C4-2B (cell line): ENCODE measurements at regions not wholly inside any gene's neighbourhood (a gene's known extent, or its start where the extent isn't known, plus 50 kb on each side); places are given as distances from the start of the nearest gene placed in this dataset.
A peak's percentile ranks its signal among the peaks of the same experiment; 100 is the strongest.

Source experiments
- H3K27ac ChIP-seq: fragments of 450-650 bp; 2 replicates; pipeline ENCODE4 v1.5.1; 2017
- CTCF ChIP-seq: fragments of 450-650 bp; conservative IDR thresholded peaks from 2 replicates; pipeline ENCODE4 v1.5.1; 2017; ENCODE audit warnings: mild to moderate bottlenecking
- ZFX ChIP-seq: fragments of 450-650 bp; IDR thresholded peaks from 2 replicates; pipeline ENCODE4 v1.6.1; 2017

DNA sequence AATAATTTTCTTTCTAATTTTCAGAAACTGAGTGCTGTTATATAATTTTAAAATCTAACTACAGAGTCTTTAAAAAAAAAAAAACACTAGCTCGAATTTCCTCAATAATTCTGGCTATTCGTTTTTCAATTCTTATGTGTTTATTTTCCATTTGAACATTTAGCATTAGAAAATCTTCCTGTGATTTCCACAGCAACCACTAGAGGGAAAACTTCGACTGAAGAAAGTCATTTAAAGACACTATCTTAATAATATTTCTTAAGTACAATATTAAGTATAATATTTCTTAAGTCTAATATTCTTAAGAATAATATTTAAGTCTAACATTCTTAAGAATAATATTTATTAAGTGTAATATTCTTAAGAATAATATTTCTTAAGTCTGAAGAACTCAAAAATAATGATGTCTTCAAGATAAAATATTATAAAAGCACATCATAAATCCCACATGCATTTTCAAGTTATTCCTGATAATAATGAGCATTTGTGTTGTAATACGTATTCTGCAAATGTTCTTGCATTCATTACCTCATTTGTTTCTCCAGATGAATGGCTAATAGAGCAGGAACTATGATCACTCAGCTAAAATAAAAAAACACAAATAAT, 118.4 kb upstream of the WDR17 start:
- TF ChIP-seq ZFX = no peak
- peak; percentile 69 for TF ChIP-seq CTCF
- no peak overlapping the region for H3K27ac ChIP-seq

DNA sequence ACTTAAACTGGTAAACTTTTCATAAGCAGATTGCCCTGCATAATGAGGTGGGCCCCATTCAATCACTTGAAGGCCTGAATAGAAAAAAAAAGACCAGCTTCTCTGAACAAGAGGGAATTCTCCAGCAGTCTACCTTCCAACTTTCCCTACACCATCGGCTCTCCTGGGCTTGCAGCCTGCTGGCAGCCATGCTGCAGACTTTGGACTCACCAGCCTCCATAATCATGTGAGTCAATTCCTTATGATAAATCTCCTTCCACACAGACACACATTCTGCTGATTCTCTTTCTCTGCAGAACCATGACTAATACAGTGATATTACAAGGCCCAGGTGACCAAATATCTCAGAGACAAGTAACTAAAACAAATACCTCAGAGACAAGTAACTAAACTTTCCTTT, 113.8 kb upstream of the WDR17 start:
- H3K27ac ChIP-seq = no peak overlapping the region
- no peak for TF ChIP-seq ZFX
- no peak for TF ChIP-seq CTCF

DNA sequence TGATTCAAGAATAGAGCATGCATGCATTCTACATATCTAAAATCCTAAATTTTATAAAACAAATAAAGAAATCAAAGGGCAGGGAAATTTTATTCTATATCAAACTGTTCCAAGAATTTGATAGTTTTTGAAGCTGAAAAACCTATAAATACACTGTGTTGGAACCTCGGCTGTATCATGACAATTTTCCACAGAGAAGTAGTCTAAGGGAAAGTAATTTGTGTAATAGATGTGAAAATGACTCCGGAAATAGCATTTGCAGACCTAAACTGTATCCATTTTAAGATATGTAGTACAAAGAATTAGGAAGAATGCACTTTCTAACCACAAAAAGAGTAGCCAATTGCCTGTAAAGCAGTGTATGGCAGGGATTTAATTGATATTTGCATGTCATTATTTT, 112.5 kb upstream of the WDR17 start:
- no peak overlapping the region for H3K27ac ChIP-seq
- TF ChIP-seq CTCF = no peak
- no peak for TF ChIP-seq ZFX

DNA sequence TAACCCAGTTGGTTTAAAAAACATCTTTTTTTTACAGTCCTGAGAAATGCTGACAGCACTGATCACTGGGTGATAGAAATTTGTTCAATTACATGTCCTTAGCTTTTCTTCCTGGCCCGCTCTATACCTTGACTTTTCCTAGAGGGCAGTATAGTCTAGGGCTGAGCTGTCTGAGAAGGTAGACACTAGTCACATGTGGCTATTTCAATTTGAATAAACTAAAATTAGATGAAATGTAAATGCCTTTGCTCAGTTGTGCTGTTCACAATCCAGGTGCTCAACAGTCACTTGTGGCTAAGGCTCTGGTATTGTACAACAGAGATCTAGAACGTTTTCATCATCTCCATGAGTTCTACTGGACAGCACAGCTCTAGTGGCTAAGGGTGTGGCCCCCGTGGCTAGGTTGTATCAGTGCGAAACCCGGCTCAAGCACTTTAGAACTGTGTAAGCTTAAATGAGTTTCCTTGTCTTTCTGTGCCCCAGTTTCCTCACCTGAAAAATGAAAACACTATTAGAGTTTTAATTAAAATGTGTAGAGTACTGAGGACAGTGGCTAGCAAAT, 111.6 kb upstream of the WDR17 start:
- TF ChIP-seq ZFX (no peak), CTCF (peak; percentile 25)

GRCh38 chr4:175954685-175955084, 111.0 kb upstream of the WDR17 start:
- no peak overlapping the region for H3K27ac ChIP-seq
- TF ChIP-seq ZFX (no peak), CTCF (no peak)

More for the DNA sequence above, 111.6 kb upstream of the WDR17 start:
- H3K27ac ChIP-seq = no peak overlapping the region

- H3K27ac ChIP-seq = no peak overlapping the region
- no peak for TF ChIP-seq CTCF
- TF ChIP-seq ZFX = no peak
Observed at GRCh38 chr4:175961604-175962003, 104.0 kb upstream of the WDR17 start.

DNA sequence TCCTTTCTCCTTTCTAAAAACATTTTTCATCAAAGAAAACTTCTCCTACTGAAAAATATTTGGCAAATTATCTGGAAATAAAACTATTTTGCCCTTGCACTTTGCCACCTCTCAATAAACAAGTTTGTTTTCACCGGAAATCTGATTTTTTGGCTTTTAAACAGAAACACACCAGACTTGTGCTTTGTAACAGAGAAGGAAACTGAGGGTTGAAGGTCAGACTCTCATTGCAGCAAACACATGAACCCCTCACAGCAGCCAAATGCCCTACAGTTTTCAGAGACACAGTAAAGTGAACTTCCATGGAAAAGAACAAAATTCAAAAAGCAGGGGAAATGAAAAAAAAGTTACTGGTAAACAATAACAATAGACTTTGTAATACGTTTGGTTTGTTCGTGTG, 95.6 kb upstream of the WDR17 start:
- H3K27ac ChIP-seq = no peak overlapping the region
- TF ChIP-seq CTCF (no peak), ZFX (no peak)
